Fibroblast of lung (primary cell): ENCODE measurements at regions not wholly inside any gene's neighbourhood (a gene's known extent, or its start where the extent isn't known, plus 50 kb on each side); places are given as distances from the start of the nearest gene placed in this dataset.

Source experiments
- EZH2 ChIP-seq: IDR thresholded peaks from 2 replicates; pipeline ENCODE4 v1.5.1; 2012; ENCODE audit warnings: low read length, control low read depth, mild to moderate bottlenecking; ENCODE audit errors: missing control alignments
- TF ChIP-seq, protein P1 (sequence below), 2 donors: IDR thresholded peaks in 1 of 2; conservative IDR thresholded peaks in 1 of 2; 1 replicate in 1 of 2; 2 replicates in 1 of 2; pipeline ENCODE4 v1.5.1; 2011 to 2012; ENCODE audit warnings: low read length in 2 of 2, control low read depth in 1 of 2, inconsistent platforms in 1 of 2, low read depth in 1 of 2, mild to moderate bottlenecking in 1 of 2

DNA sequence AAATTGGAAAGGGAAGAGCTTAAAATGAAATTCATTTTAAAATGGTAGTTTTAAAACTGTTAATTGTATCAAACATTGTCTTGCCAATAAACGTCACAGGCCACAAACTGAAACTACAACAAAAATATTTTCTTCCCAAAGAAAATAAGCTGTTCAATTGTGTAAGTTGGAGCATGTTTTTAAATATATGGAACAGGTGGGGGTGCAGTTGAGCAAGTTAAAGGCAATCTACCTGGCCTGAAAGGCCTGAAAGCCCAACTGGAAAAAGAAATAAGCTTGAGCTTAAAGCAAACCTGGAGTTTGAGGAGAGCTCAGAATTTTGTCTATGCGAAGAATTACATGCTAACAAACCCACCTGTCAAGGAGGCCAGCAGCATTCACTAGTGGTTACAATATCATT is 439.5 kb downstream of the ACTL7B start:
- TF ChIP-seq, protein P1, sequence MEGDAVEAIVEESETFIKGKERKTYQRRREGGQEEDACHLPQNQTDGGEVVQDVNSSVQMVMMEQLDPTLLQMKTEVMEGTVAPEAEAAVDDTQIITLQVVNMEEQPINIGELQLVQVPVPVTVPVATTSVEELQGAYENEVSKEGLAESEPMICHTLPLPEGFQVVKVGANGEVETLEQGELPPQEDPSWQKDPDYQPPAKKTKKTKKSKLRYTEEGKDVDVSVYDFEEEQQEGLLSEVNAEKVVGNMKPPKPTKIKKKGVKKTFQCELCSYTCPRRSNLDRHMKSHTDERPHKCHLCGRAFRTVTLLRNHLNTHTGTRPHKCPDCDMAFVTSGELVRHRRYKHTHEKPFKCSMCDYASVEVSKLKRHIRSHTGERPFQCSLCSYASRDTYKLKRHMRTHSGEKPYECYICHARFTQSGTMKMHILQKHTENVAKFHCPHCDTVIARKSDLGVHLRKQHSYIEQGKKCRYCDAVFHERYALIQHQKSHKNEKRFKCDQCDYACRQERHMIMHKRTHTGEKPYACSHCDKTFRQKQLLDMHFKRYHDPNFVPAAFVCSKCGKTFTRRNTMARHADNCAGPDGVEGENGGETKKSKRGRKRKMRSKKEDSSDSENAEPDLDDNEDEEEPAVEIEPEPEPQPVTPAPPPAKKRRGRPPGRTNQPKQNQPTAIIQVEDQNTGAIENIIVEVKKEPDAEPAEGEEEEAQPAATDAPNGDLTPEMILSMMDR (conservative IDR thresholded peaks at IDR 0.05 in 1 of 2, IDR thresholded peaks at IDR 0.05 in 1 of 2; ENCODE audit: low read depth in 1 of 2, low read length in 2 of 2), result no peak
- TF ChIP-seq EZH2, result no peak
